ENCODE measurements at regions not wholly inside any gene's neighbourhood (a gene's known extent, or its start where the extent isn't known, plus 50 kb on each side); places are given as distances from the start of the nearest gene placed in this dataset.

- TF ChIP-seq CTCF (IDR thresholded peaks at IDR 0.05; ENCODE audit: insufficient read depth, low read length) (no peak), POLR2AphosphoS5 (IDR thresholded peaks at IDR 0.05; ENCODE audit: low read depth) (no peak), GABPA (IDR thresholded peaks at IDR 0.05; ENCODE audit: low read depth) (no peak), REST (IDR thresholded peaks at IDR 0.05; ENCODE audit: insufficient replicate concordance, low read depth) (no peak), SPI1 (IDR thresholded peaks at IDR 0.05; ENCODE audit: borderline replicate concordance, low read depth) (no peak)
These were observed 294.9 kb upstream of the FOXF1 start for GRCh38 chr16:86215233-86215978.

All from HL-60 (cell line).